ENCODE measurements at regions not wholly inside any gene's neighbourhood (a gene's known extent, or its start where the extent isn't known, plus 50 kb on each side); places are given as distances from the start of the nearest gene placed in this dataset.
"Not testable (repeated sequence)": the region's sequence is repeated elsewhere in the genome, so short reads cannot be mapped to it uniquely, and the experiment has no call there.

GRCh38 chr11:14573539-14574057 is 53.4 kb upstream of the PSMA1 start:
- DNase-seq (ENCODE audit: low spot score), result not testable (repeated sequence)

DNA sequence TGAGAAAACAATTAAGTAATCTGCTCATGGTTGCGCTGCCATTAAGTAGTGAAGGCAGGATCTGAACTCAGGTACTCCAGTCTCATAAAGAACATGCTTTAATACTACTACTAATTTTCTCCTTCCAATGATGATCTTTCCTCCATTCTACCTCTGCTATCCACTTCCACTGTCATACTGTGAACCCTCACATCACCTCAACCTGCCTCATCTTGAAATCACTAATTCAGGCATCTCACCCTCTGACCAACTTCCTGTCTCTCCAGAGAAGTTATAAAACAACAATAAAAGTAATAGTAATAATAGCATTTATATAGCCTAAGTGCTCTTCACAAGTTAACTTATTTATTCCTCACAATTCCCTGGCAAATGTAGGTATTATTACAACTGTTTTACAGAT is 57.1 kb upstream of the PSMA1 start:
- DNase-seq (ENCODE audit: low spot score), result no peak

DNA sequence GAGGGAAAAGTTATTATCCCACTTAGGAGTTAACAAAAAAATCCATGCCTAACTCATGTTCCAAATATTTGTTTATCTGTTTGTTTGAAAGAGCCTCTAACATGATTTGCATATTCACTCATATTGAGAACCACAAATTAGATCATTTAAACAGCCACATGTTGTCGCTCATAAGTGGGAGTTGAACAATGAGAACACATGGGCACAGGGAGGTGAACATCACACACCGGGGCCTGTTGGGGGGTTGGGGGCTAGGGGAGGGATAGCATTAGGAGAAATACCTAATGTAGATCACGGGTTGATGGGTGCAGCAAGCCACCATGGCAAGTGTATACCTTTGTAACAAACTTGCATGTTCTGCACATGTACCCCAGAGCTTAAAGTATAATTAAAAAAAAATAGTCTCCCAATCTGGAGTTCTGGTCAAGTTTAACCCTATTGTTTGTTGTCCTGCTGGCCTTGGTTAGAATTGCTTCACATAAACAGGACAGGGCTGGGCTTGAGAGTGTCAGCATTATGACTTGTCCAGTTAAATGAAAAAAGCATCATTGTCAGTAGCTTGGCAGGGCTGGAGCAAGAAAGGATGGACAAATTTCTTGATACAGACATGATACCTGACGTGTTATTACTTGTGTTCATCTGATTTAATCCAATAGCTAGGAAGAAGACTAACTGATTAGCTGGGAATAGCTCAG is 57.8 kb upstream of the PSMA1 start:
- DNase-seq (ENCODE audit: low spot score), result no peak

DNA sequence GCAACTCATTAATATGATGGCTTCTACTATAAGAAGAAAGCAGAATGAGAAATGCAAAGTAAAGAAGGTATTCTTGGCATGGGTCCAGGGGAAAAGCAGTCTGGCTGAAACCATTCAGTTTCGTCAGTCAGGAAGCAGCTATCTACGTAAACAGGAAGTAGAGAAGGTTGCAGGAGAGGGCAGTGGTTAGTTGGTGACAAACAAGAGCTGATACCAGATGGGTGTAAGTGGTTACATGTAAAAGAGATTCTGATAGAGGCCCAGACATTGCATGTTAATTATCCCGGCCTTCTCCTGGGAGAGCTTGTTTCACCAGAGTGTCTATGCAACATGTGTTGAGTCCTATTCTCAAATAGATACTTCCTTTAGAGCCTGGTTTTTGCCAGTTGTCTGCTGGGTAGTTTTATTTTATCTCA is 58.4 kb upstream of the PSMA1 start:
- DNase-seq (ENCODE audit: low spot score), result peak; percentile 54

GRCh38 chr11:14579646-14580045 is 59.5 kb upstream of the PSMA1 start:
- no peak for DNase-seq (ENCODE audit: low spot score)

GRCh38 chr11:14582793-14583192 is 60.8 kb upstream of the PDE3B start:
- no peak for DNase-seq (ENCODE audit: low spot score)

GRCh38 chr11:14583252-14584034 is 60.2 kb upstream of the PDE3B start:
- DNase-seq (ENCODE audit: low spot score), result no peak

DNA sequence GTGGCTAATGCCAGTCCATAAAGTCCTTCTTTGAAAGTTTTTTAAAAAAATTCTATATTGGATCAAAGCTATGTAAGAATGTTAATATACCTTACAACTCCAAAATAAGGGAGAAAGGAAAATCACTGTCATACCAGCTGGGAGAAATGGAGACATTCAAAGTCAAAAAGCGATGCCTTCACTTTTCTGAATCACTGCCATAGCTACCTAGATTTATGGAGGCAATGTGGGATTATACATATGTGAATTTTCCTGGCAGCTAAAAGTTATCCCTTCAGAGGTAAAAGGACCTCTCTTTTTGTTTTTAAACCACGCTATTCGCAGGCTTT is 59.6 kb upstream of the PDE3B start:
- DNase-seq (ENCODE audit: low spot score), result no peak

DNA sequence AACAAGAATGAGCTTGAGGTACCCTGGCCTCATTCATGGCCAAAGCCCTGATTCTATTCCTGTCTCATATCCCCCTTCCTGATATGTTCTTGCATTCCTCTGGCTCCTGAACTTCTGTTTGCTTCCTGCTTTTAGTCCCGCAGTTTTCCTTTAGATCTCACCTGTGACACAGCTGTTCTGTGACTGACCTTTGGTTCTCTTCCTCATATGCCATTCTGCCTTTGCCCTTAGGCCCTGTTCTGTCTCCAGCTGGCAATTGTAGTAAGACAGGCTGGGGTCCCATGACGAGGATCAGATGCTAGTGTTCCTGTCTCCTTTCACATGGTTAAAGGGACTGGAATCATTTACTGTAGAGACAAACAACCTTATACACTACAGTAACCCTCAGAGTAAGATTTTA is 59.0 kb upstream of the PDE3B start:
- no peak for DNase-seq (ENCODE audit: low spot score)

DNA sequence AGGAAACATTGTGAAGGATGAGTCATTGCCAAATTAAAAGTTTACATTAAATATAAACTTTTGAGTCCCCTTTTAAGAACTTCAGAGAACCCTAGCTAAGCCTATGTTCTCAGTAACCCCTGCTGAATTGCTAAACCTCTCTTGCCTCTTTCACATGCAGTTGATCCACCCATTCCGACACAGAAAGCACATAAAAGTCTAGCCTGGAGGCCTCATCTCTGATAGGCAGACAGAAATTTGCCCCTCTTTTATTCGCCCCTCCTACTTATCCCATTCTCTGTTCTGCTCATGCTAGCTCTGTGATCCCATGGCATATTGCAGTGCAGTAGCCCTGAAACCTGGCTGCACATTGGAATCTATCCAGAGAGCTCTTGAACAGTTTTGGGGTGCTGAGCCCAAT is 58.2 kb upstream of the PDE3B start:
- DNase-seq (ENCODE audit: low spot score), result peak; percentile 10

DNA sequence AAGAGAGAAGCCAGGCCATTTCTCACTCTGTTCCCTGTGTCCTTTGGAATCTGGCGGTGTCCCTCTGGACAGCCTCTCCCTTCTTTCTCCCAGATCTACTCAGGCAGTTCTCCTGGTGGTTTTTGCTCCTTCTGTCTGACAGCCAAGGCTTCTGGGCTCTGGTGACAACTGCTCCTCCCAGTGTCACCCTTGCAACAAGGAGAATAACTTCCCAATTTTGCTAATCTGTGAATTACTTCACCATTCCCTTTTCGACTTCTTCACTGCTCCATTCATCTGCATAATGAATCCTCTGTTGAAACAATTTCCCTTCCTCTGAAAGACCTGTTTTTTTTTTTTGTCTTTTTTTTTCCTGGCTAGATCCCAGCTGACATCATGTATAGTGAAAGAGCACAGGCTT is 56.3 kb upstream of the PDE3B start:
- DNase-seq (ENCODE audit: low spot score), result no peak

- DNase-seq (ENCODE audit: low spot score), result no peak
These were observed 54.9 kb upstream of the PDE3B start for GRCh38 chr11:14588681-14589080.

- peak; percentile 63 for DNase-seq (ENCODE audit: low spot score)
These were observed 54.2 kb upstream of the PDE3B start for GRCh38 chr11:14589421-14589820.

GRCh38 chr11:14591046-14591445 is 52.6 kb upstream of the PDE3B start:
- not testable (repeated sequence) for DNase-seq (ENCODE audit: low spot score)

DNA sequence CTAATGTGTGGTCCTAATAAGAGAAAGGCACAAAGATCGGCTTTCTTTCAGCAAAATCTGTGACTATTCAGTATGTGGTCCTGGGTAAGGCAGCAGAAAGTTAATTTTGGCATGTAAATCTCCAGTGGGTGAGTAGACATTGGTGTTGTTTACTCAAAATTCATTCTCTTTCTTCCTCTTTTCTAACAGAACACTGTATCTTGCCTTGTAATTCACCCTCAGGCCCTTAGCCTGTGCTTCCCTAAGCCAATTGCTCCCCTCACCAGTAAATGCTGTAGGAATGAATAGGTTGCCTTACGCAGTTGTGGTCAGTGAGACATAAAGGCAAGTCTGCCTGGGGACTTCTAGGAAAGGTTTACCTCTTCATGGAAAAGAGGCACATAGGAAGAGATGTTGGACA is 49.9 kb upstream of the PDE3B start:
- DNase-seq (ENCODE audit: low spot score), result no peak

All from umbilical cord (tissue), 1 donor.